ENCODE measurements at regions not wholly inside any gene's neighbourhood (a gene's known extent, or its start where the extent isn't known, plus 50 kb on each side); places are given as distances from the start of the nearest gene placed in this dataset.

GRCh38 chrX:16469870-16470269, 180.1 kb upstream of the S100G start:
- TF ChIP-seq CTCF (IDR thresholded peaks at IDR 0.05), result no peak
- no peak for TF ChIP-seq POLR2A (IDR thresholded peaks at IDR 0.05)

Measured in testis (tissue), 2 donors.